GM19372 (cell line): ENCODE measurements at regions not wholly inside any gene's neighbourhood (a gene's known extent, or its start where the extent isn't known, plus 50 kb on each side); places are given as distances from the start of the nearest gene placed in this dataset.
"Not testable (repeated sequence)": the region's sequence is repeated elsewhere in the genome, so short reads cannot be mapped to it uniquely, and the experiment has no call there.

ENCODE experiments used
- ATAC-seq: cut with Tn5 transposase; IDR thresholded peaks from one replicate; pipeline ENCODE4 v1.9.1; 2021; ENCODE audit warnings: mild to moderate bottlenecking, low read depth, moderate library complexity; ENCODE audit not compliant: unreplicated experiment

GRCh38 chr9:81804306-81804705, 115.0 kb upstream of the TLE1 start:
- no peak for ATAC-seq

- ATAC-seq = not testable (repeated sequence)
Observed at GRCh38 chr9:81811688-81812087, 116.5 kb upstream of the SPATA31D4 start.

- ATAC-seq = no peak
Observed at GRCh38 chr9:81814401-81814793, 113.8 kb upstream of the SPATA31D4 start.

GRCh38 chr9:81814794-81815464, 113.3 kb upstream of the SPATA31D4 start:
- ATAC-seq = peak; percentile 52

- no peak for ATAC-seq
Observed at GRCh38 chr9:81815781-81816180, 112.4 kb upstream of the SPATA31D4 start.

GRCh38 chr9:81819155-81819554, 109.1 kb upstream of the SPATA31D4 start:
- ATAC-seq = no peak

- no peak for ATAC-seq
Observed at GRCh38 chr9:81819859-81820546, 108.2 kb upstream of the SPATA31D4 start.

- no peak for ATAC-seq
Observed at GRCh38 chr9:81822301-81822865, 105.8 kb upstream of the SPATA31D4 start.

GRCh38 chr9:81822967-81823366, 105.3 kb upstream of the SPATA31D4 start:
- no peak for ATAC-seq

- ATAC-seq = no peak
Observed at GRCh38 chr9:81823672-81824554, 104.3 kb upstream of the SPATA31D4 start.

- no peak for ATAC-seq
Observed at GRCh38 chr9:81824802-81825730, 103.2 kb upstream of the SPATA31D4 start.

GRCh38 chr9:81825846-81826516, 102.2 kb upstream of the SPATA31D4 start:
- no peak for ATAC-seq

- no peak for ATAC-seq
Observed at GRCh38 chr9:81826517-81826906, 101.7 kb upstream of the SPATA31D4 start.

GRCh38 chr9:81827616-81828296, 100.5 kb upstream of the SPATA31D4 start:
- ATAC-seq = peak; percentile 89

GRCh38 chr9:81829195-81829882, 98.9 kb upstream of the SPATA31D4 start:
- ATAC-seq = no peak

GRCh38 chr9:81830431-81830830, 97.8 kb upstream of the SPATA31D4 start:
- ATAC-seq = not testable (repeated sequence)

GRCh38 chr9:81832571-81833285, 95.5 kb upstream of the SPATA31D4 start:
- ATAC-seq = no peak
